T-helper 1 cell treated with Interleukin-12 subunit alpha and Interleukin-12 subunit beta and Interleukin-4 antibody, amounts not matched to agents 30 μg/mL and 1 μg/mL, for 36 hours (primary cell): ENCODE measurements at regions not wholly inside any gene's neighbourhood (a gene's known extent, or its start where the extent isn't known, plus 50 kb on each side); places are given as distances from the start of the nearest gene placed in this dataset.

ENCODE experiments used
- H3K27ac Mint-ChIP-seq: one replicate; pipeline ENCODE4 v1.8.0; 2021; ENCODE audit warnings: mild to moderate bottlenecking, mixed read lengths
- H3K27me3 Mint-ChIP-seq: one replicate; pipeline ENCODE4 v1.8.0; 2021; ENCODE audit warnings: low read depth, mixed read lengths
- H3K36me3 Mint-ChIP-seq: one replicate; pipeline ENCODE4 v1.8.0; 2021; ENCODE audit warnings: low read depth, mixed read lengths
- H3K4me1 Mint-ChIP-seq: one replicate; pipeline ENCODE4 v1.8.0; 2021; ENCODE audit warnings: low read depth, mixed read lengths
- H3K4me3 Mint-ChIP-seq: one replicate; pipeline ENCODE4 v1.8.0; 2021; ENCODE audit warnings: mild to moderate bottlenecking, moderate library complexity, mixed read lengths
- H3K9me3 Mint-ChIP-seq: one replicate; pipeline ENCODE4 v1.8.0; 2021; ENCODE audit warnings: mixed read lengths

GRCh38 chr5:103472830-103473229, 89.8 kb downstream of the NUDT12 start:
- H3K4me1 Mint-ChIP-seq: no peaks in the 10 kb centered on the region
- peaks cover 4% of the 10 kb centered on the region for H3K27me3 Mint-ChIP-seq
- no peaks in the 10 kb centered on the region for H3K36me3 Mint-ChIP-seq
- no peak overlapping the region for H3K27ac Mint-ChIP-seq
- no peaks in the 10 kb centered on the region for H3K9me3 Mint-ChIP-seq
- no peak overlapping the region for H3K4me3 Mint-ChIP-seq

GRCh38 chr5:103472265-103472664, 90.3 kb downstream of the NUDT12 start:
- Mint-ChIP-seq H3K27me3 (peaks cover 4% of the 10 kb centered on the region), H3K4me3 (no peak overlapping the region), H3K36me3 (no peaks in the 10 kb centered on the region), H3K9me3 (no peaks in the 10 kb centered on the region), H3K27ac (no peak overlapping the region), H3K4me1 (no peaks in the 10 kb centered on the region)

GRCh38 chr5:103469288-103470040, 93.1 kb downstream of the NUDT12 start:
- Mint-ChIP-seq H3K4me3 (no peak overlapping the region), H3K9me3 (no peaks in the 10 kb centered on the region), H3K36me3 (no peaks in the 10 kb centered on the region), H3K27ac (no peak overlapping the region), H3K4me1 (no peaks in the 10 kb centered on the region), H3K27me3 (no peaks in the 10 kb centered on the region)

GRCh38 chr5:103467831-103468230, 94.8 kb downstream of the NUDT12 start:
- Mint-ChIP-seq H3K4me1 (no peaks in the 10 kb centered on the region), H3K36me3 (no peaks in the 10 kb centered on the region), H3K4me3 (no peak overlapping the region)

GRCh38 chr5:103466495-103466894, 96.1 kb downstream of the NUDT12 start:
- Mint-ChIP-seq H3K4me3 (no peak overlapping the region), H3K27ac (no peak overlapping the region), H3K36me3 (no peaks in the 10 kb centered on the region), H3K27me3 (no peaks in the 10 kb centered on the region), H3K9me3 (no peaks in the 10 kb centered on the region), H3K4me1 (no peaks in the 10 kb centered on the region)

More at GRCh38 chr5:103467831-103468230, 94.8 kb downstream of the NUDT12 start:
- Mint-ChIP-seq H3K27me3 (no peaks in the 10 kb centered on the region), H3K27ac (no peak overlapping the region), H3K9me3 (no peaks in the 10 kb centered on the region)

GRCh38 chr5:103465891-103466290, 96.7 kb downstream of the NUDT12 start:
- no peaks in the 10 kb centered on the region for H3K27me3 Mint-ChIP-seq
- H3K4me3 Mint-ChIP-seq: no peak overlapping the region
- H3K4me1 Mint-ChIP-seq: no peaks in the 10 kb centered on the region
- no peak overlapping the region for H3K27ac Mint-ChIP-seq
- H3K36me3 Mint-ChIP-seq: no peaks in the 10 kb centered on the region
- H3K9me3 Mint-ChIP-seq: no peaks in the 10 kb centered on the region

GRCh38 chr5:103464835-103465484, 97.6 kb downstream of the NUDT12 start:
- Mint-ChIP-seq H3K27ac (no peak overlapping the region), H3K9me3 (no peaks in the 10 kb centered on the region), H3K4me1 (no peaks in the 10 kb centered on the region), H3K27me3 (no peaks in the 10 kb centered on the region), H3K4me3 (no peak overlapping the region), H3K36me3 (no peaks in the 10 kb centered on the region)

GRCh38 chr5:103463261-103463660, 99.3 kb downstream of the NUDT12 start:
- H3K9me3 Mint-ChIP-seq: no peaks in the 10 kb centered on the region
- no peak overlapping the region for H3K4me3 Mint-ChIP-seq
- H3K36me3 Mint-ChIP-seq: no peaks in the 10 kb centered on the region
- no peaks in the 10 kb centered on the region for H3K4me1 Mint-ChIP-seq
- no peak overlapping the region for H3K27ac Mint-ChIP-seq
- H3K27me3 Mint-ChIP-seq: peaks cover 3% of the 10 kb centered on the region

- Mint-ChIP-seq H3K4me1 (no peaks in the 10 kb centered on the region), H3K4me3 (no peak overlapping the region)
Measured at GRCh38 chr5:103461243-103461642, 101.3 kb downstream of the NUDT12 start.

GRCh38 chr5:103458497-103459040, 104.0 kb downstream of the NUDT12 start:
- Mint-ChIP-seq H3K27me3 (peaks cover 3% of the 10 kb centered on the region), H3K4me3 (no peak overlapping the region), H3K4me1 (no peaks in the 10 kb centered on the region), H3K9me3 (no peaks in the 10 kb centered on the region), H3K27ac (no peak overlapping the region), H3K36me3 (no peaks in the 10 kb centered on the region)

More at GRCh38 chr5:103461243-103461642, 101.3 kb downstream of the NUDT12 start:
- Mint-ChIP-seq H3K27me3 (peaks cover 3% of the 10 kb centered on the region), H3K36me3 (no peaks in the 10 kb centered on the region), H3K27ac (no peak overlapping the region), H3K9me3 (no peaks in the 10 kb centered on the region)

GRCh38 chr5:103456476-103456875, 106.1 kb downstream of the NUDT12 start:
- H3K9me3 Mint-ChIP-seq: no peaks in the 10 kb centered on the region
- no peaks in the 10 kb centered on the region for H3K4me1 Mint-ChIP-seq
- H3K4me3 Mint-ChIP-seq: no peak overlapping the region
- H3K36me3 Mint-ChIP-seq: no peaks in the 10 kb centered on the region
- peaks cover 3% of the 10 kb centered on the region for H3K27me3 Mint-ChIP-seq
- no peak overlapping the region for H3K27ac Mint-ChIP-seq

- H3K27ac Mint-ChIP-seq: no peak overlapping the region
- no peak overlapping the region for H3K4me3 Mint-ChIP-seq
- H3K4me1 Mint-ChIP-seq: no peaks in the 10 kb centered on the region
- no peaks in the 10 kb centered on the region for H3K36me3 Mint-ChIP-seq
- no peaks in the 10 kb centered on the region for H3K9me3 Mint-ChIP-seq
- peaks cover 4% of the 10 kb centered on the region for H3K27me3 Mint-ChIP-seq
Measured at GRCh38 chr5:103455796-103456195, 106.8 kb downstream of the NUDT12 start.

GRCh38 chr5:103454770-103455169, 107.8 kb downstream of the NUDT12 start:
- H3K27ac Mint-ChIP-seq: no peak overlapping the region
- H3K4me3 Mint-ChIP-seq: no peak overlapping the region
- no peaks in the 10 kb centered on the region for H3K9me3 Mint-ChIP-seq
- peaks cover 7% of the 10 kb centered on the region for H3K27me3 Mint-ChIP-seq
- no peaks in the 10 kb centered on the region for H3K36me3 Mint-ChIP-seq
- no peaks in the 10 kb centered on the region for H3K4me1 Mint-ChIP-seq

GRCh38 chr5:103452666-103453065, 109.9 kb downstream of the NUDT12 start:
- Mint-ChIP-seq H3K27me3 (peaks cover 4% of the 10 kb centered on the region), H3K36me3 (no peaks in the 10 kb centered on the region), H3K9me3 (no peaks in the 10 kb centered on the region), H3K4me3 (no peak overlapping the region), H3K4me1 (peaks cover under 1% of the 10 kb centered on the region), H3K27ac (no peak overlapping the region)

- Mint-ChIP-seq H3K27me3 (peaks cover 4% of the 10 kb centered on the region), H3K9me3 (no peaks in the 10 kb centered on the region), H3K36me3 (no peaks in the 10 kb centered on the region), H3K4me1 (peaks cover 2% of the 10 kb centered on the region), H3K27ac (no peak overlapping the region), H3K4me3 (no peak overlapping the region)
Measured at GRCh38 chr5:103452089-103452488, 110.5 kb downstream of the NUDT12 start.
